WI38 (cell line): ENCODE measurements at regions not wholly inside any gene's neighbourhood (a gene's known extent, or its start where the extent isn't known, plus 50 kb on each side); places are given as distances from the start of the nearest gene placed in this dataset.

Experiments used
- H3K4me3 ChIP-seq: 2 replicates; pipeline ENCODE4 v1.5.1; 2011; ENCODE audit warnings: low read depth, mild to moderate bottlenecking, control low read depth, low read length
- TF ChIP-seq, protein P1 (sequence below): IDR thresholded peaks from 2 replicates; pipeline ENCODE4 v1.5.1; 2012; ENCODE audit warnings: low read depth, mild to moderate bottlenecking, control low read depth, low read length

DNA sequence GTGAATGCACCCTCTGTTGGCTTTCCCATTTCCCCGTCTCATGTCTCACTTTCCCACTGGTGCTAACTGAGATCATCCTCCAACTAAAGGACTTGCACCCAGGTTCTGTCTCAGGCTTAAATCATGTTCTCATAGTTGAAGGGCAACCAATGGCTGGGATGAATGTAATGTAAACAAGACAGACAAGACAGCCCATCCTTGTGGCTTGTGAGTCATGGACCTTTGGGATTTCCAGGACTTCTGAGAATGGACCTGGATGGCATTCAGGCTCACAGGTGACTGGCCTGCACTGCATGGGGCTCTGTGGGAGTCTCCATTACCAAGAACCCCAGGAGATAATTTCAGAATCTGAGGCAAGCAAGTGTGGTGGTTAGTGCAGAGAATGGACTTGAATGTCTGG lies 347.5 kb downstream of the HAPSTR1 start:
- TF ChIP-seq, protein P1, sequence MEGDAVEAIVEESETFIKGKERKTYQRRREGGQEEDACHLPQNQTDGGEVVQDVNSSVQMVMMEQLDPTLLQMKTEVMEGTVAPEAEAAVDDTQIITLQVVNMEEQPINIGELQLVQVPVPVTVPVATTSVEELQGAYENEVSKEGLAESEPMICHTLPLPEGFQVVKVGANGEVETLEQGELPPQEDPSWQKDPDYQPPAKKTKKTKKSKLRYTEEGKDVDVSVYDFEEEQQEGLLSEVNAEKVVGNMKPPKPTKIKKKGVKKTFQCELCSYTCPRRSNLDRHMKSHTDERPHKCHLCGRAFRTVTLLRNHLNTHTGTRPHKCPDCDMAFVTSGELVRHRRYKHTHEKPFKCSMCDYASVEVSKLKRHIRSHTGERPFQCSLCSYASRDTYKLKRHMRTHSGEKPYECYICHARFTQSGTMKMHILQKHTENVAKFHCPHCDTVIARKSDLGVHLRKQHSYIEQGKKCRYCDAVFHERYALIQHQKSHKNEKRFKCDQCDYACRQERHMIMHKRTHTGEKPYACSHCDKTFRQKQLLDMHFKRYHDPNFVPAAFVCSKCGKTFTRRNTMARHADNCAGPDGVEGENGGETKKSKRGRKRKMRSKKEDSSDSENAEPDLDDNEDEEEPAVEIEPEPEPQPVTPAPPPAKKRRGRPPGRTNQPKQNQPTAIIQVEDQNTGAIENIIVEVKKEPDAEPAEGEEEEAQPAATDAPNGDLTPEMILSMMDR = no peak
- no peak overlapping the region for H3K4me3 ChIP-seq

DNA sequence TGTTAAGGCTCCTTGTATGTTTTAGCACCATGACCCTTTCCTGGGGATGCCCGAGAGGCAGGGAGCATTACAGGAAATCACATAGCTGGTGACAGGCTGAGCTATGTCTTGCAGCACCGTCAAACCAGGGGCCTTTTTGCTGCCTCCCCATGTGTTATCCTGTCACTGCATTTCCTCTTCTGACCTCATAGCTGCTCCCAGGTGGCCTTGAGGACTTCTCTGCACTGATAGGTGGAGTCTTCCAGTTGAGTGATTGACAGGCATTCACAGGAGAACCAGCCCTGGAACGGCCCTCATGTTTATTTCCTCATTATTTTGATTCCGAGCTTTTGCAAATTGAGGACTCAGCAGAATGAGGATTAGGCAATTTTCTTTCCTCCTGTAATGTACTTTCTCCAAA lies 349.6 kb downstream of the HAPSTR1 start:
- no peak overlapping the region for H3K4me3 ChIP-seq
- TF ChIP-seq, protein P1 = no peak

DNA sequence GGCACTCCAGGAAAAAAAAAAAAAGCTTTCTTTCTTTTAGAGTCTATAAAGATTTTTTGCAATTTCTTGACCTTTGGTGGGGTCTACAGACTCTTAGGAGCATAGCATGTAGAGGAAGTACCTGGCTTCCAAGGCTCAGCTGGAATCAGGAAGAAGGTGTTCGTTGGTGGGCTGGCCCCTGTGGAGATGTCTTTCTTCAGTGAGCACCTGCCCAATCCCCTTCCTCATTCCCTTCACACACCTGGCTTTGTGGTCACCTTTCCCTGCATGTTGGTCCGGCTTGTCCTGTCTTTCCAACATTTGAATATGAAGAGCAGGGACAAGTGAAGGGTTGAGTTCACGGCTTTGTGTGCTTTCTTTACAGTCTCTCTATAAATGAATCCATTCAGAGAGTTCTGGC lies 352.4 kb downstream of the HAPSTR1 start:
- TF ChIP-seq, protein P1 = no peak
- no peak overlapping the region for H3K4me3 ChIP-seq

DNA sequence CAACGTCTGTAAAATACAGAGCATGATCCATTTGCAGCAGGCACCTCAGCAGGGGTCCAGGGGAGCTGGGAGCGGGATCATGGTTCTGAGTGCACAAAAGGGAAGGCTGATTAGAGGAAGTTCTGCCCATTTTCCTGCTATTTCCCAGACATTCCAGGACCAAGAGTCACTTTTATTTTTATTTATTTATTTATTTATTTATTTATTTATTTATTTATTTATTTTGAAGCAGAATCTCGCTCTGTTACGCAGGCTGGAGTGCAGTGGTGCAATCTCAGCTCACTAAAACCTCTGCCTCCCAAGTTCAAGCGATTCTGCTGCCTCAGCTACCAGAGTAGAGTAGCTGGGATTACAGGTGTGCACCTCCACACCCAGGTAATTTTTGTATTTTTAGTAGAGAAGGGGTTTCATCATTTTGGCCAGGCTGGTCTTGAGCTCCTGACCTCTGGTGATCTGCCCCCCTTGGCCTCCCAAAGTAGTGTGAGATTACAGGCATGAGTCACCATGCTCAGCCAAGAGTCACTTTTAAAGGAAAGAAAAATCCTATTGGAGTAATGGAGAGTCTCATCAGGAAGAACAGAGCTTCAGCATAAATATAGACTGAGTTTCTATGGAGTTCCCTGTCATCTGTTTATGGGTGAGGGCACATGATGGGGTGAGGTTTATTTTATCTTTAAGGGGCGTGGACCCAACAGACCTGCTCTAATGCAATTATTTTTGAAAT lies 355.2 kb downstream of the HAPSTR1 start:
- no peak overlapping the region for H3K4me3 ChIP-seq
- TF ChIP-seq, protein P1 = no peak

DNA sequence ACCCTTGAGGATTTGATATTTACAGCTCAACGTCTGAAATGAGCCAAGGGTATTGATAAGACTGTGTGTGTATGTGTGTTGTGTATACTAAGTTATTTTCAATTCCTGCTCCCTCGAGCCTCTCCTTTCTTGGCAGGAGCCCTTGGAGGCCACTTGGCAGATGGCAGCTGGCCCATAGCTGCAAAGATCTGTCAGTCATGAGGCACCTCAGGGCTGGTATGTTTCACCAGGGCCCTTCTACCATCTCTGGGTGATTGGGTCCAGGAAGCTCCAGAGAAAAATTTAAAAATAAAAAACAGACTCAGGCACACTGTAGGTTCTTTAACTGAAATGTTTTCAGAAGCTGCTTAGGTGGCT lies 355.7 kb downstream of the HAPSTR1 start:
- TF ChIP-seq, protein P1 = no peak
- H3K4me3 ChIP-seq = no peak overlapping the region

DNA sequence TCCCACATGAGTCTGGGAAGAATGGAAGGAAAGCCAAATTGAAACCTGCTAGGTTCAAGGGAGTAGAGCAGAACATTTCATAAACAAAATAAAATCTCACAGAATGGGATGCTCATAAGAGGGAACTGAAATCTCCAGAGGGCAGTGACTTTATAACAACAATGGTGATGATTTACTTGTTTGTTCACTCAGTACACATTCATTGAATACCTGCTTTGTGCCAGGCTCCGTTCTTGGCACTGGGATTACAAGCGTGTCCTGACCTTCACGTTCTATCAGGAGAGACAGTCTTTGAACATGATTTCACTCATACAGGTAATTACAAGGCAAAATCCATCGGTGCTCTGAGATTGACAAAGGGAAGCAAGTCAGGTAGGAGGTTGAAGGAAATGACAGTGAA lies 356.3 kb downstream of the HAPSTR1 start:
- H3K4me3 ChIP-seq = no peak overlapping the region
- TF ChIP-seq, protein P1 = no peak

DNA sequence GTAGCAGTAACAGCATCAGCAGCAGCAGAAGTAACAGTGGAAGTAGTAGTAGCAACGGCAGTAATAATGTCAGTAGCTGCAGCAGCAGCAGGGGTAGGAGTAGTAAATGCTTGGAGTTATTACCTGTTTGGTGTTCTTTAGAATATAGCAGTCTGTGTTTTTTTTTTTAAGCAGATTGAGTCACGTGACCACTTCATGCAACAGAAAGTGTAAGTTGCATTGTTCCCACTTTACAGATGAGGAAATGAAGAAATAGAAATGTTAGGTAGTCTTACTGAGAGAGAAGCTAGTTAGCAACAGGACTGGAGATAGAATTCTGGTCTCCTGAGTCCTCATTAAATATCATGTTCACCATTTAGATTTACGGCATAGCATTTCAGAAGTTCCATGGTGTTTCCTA lies 358.2 kb downstream of the HAPSTR1 start:
- no peak overlapping the region for H3K4me3 ChIP-seq
- TF ChIP-seq, protein P1 = no peak
